ENCODE measurements at regions not wholly inside any gene's neighbourhood (a gene's known extent, or its start where the extent isn't known, plus 50 kb on each side); places are given as distances from the start of the nearest gene placed in this dataset.

GRCh38 chr4:166459621-166460020 is 586.6 kb downstream of the TLL1 start:
- H3K79me2 ChIP-seq (ENCODE audit: control insufficient read depth, insufficient read depth, low read length) = no peaks in the 10 kb centered on the region
- Mint-ChIP-seq H3K27ac (no peak overlapping the region), H3K4me1 (no peaks in the 10 kb centered on the region), H3K4me3 (no peak overlapping the region), H3K27me3 (no peaks in the 10 kb centered on the region), H3K9me3 (ENCODE audit: insufficient read depth) (no peaks in the 10 kb centered on the region)
- H2AFZ ChIP-seq (ENCODE audit: insufficient read depth, low read depth, low read length, poor library complexity, severe bottlenecking) = no peak overlapping the region
- no peak overlapping the region for H3K4me2 ChIP-seq (replicated peaks; ENCODE audit: low read depth, low read length, poor library complexity, severe bottlenecking)
- H4K20me1 ChIP-seq (ENCODE audit: control insufficient read depth, insufficient read depth, low read length, poor library complexity, severe bottlenecking) = no peaks in the 10 kb centered on the region
- H3K9me3 ChIP-seq (ENCODE audit: control extremely low read depth in 1 of 3, control insufficient read depth in 2 of 3, insufficient read depth in 1 of 3, low read length in 2 of 3) = peaks cover 0 to 1% (median 0%) of the 10 kb centered on the region in 3 donors
- no peaks in the 10 kb centered on the region for H3K4me1 ChIP-seq (ENCODE audit: control insufficient read depth in 2 of 2, insufficient read depth in 2 of 2, low read length in 2 of 2)
- no peak for TF ChIP-seq EZH2 (IDR thresholded peaks at IDR 0.05; ENCODE audit: borderline replicate concordance, insufficient read depth, low read depth, low read length, poor library complexity, severe bottlenecking)
- TF ChIP-seq, protein P1, sequence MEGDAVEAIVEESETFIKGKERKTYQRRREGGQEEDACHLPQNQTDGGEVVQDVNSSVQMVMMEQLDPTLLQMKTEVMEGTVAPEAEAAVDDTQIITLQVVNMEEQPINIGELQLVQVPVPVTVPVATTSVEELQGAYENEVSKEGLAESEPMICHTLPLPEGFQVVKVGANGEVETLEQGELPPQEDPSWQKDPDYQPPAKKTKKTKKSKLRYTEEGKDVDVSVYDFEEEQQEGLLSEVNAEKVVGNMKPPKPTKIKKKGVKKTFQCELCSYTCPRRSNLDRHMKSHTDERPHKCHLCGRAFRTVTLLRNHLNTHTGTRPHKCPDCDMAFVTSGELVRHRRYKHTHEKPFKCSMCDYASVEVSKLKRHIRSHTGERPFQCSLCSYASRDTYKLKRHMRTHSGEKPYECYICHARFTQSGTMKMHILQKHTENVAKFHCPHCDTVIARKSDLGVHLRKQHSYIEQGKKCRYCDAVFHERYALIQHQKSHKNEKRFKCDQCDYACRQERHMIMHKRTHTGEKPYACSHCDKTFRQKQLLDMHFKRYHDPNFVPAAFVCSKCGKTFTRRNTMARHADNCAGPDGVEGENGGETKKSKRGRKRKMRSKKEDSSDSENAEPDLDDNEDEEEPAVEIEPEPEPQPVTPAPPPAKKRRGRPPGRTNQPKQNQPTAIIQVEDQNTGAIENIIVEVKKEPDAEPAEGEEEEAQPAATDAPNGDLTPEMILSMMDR (IDR thresholded peaks at IDR 0.05) = no peak
- DNase-seq = no peak
- whole genome bisulfite sequencing (ENCODE audit: insufficient coverage) = 94% methylated on average over 2 of the region's 5 CpGs
- H3K27ac ChIP-seq (ENCODE audit: low read length in 2 of 2) = no peak overlapping the region
- no peaks in the 10 kb centered on the region for H3K27me3 ChIP-seq (replicated peaks in 1 of 4; ENCODE audit: control extremely low read depth in 1 of 4, control insufficient read depth in 3 of 4, insufficient read depth in 4 of 4, low read length in 3 of 4)
- CTCF ChIA-PET = no interaction called here
- no peak overlapping the region for H3K9ac ChIP-seq (ENCODE audit: low read length)
- H3K4me3 ChIP-seq (ENCODE audit: control extremely low read depth in 1 of 5, extremely low read depth in 1 of 5, insufficient read depth in 1 of 5, low read depth in 2 of 5, low read length in 4 of 5) = no peak overlapping the region
- ATAC-seq (ENCODE audit: low read depth) = no peak
- intact Hi-C loops (cut with micrococcal nuclease) = no loop called here
- POLR2A ChIA-PET = no interaction called here
- H3K36me3 ChIP-seq (replicated peaks in 1 of 2; ENCODE audit: control extremely low read depth in 1 of 2, control insufficient read depth in 1 of 2, extremely low read depth in 1 of 2, insufficient read depth in 2 of 2, low read length in 1 of 2) = no peaks in the 10 kb centered on the region

- ChIA-PET POLR2A (no interaction called here), CTCF (no interaction called here)
- H3K9me3 Mint-ChIP-seq (ENCODE audit: insufficient read depth) = no peaks in the 10 kb centered on the region
- DNase-seq (no peak), ATAC-seq (ENCODE audit: low read depth) (no peak)
- Histone ChIP-seq H3K4me3 (ENCODE audit: control extremely low read depth in 1 of 5, extremely low read depth in 1 of 5, insufficient read depth in 1 of 5, low read depth in 2 of 5, low read length in 4 of 5) (no peak overlapping the region), H3K36me3 (replicated peaks in 1 of 2; ENCODE audit: control extremely low read depth in 1 of 2, control insufficient read depth in 1 of 2, extremely low read depth in 1 of 2, insufficient read depth in 2 of 2, low read length in 1 of 2) (no peaks in the 10 kb centered on the region), H3K27me3 (replicated peaks in 1 of 4; ENCODE audit: control extremely low read depth in 1 of 4, control insufficient read depth in 3 of 4, insufficient read depth in 4 of 4, low read length in 3 of 4) (no peaks in the 10 kb centered on the region), H3K4me1 (ENCODE audit: control insufficient read depth in 2 of 2, insufficient read depth in 2 of 2, low read length in 2 of 2) (no peaks in the 10 kb centered on the region), H3K9ac (ENCODE audit: low read length) (no peak overlapping the region), H2AFZ (ENCODE audit: insufficient read depth, low read depth, low read length, poor library complexity, severe bottlenecking) (no peak overlapping the region), H3K9me3 (ENCODE audit: control extremely low read depth in 1 of 3, control insufficient read depth in 2 of 3, insufficient read depth in 1 of 3, low read length in 2 of 3) (peaks cover 0 to 1% (median 0%) of the 10 kb centered on the region in 3 donors), H3K4me2 (replicated peaks; ENCODE audit: low read depth, low read length, poor library complexity, severe bottlenecking) (no peak overlapping the region), H3K27ac (ENCODE audit: low read length in 2 of 2) (no peak overlapping the region), H4K20me1 (ENCODE audit: control insufficient read depth, insufficient read depth, low read length, poor library complexity, severe bottlenecking) (no peaks in the 10 kb centered on the region), H3K79me2 (ENCODE audit: control insufficient read depth, insufficient read depth, low read length) (no peaks in the 10 kb centered on the region)
- H3K27ac Mint-ChIP-seq = no peak overlapping the region
- H3K4me3 Mint-ChIP-seq = no peak overlapping the region
- H3K27me3 Mint-ChIP-seq = no peaks in the 10 kb centered on the region
- H3K4me1 Mint-ChIP-seq = no peaks in the 10 kb centered on the region
- no CpG with 5 or more reads among the region's 3 CpGs for whole genome bisulfite sequencing (ENCODE audit: insufficient coverage)
- TF ChIP-seq, protein P1 (IDR thresholded peaks at IDR 0.05) = no peak
- TF ChIP-seq EZH2 (IDR thresholded peaks at IDR 0.05; ENCODE audit: borderline replicate concordance, insufficient read depth, low read depth, low read length, poor library complexity, severe bottlenecking) = no peak
- intact Hi-C loops (cut with micrococcal nuclease) = no loop called here
These were observed 587.9 kb downstream of the TLL1 start for GRCh38 chr4:166460769-166461550.
